Smooth muscle cell (in vitro differentiated cells): ENCODE measurements at regions not wholly inside any gene's neighbourhood (a gene's known extent, or its start where the extent isn't known, plus 50 kb on each side); places are given as distances from the start of the nearest gene placed in this dataset.

Experiments used
- DNase-seq: peaks from one replicate; lab custom pipeline; 2025; ENCODE audit not compliant: unreplicated experiment; lab: John Stamatoyannopoulos, UW
- H2AFZ ChIP-seq: fragments of 200-600 bp; sonication (generic); 2 replicates; pipeline ENCODE4 v1.6.0; 2016; ENCODE audit warnings: antibody characterized with exemption, low read depth, mild to moderate bottlenecking
- H3F3A ChIP-seq: fragments of 200-600 bp; sonication (generic); 2 replicates; pipeline ENCODE4 v1.6.0; 2017; ENCODE audit warnings: antibody characterized with exemption, low read depth
- H3K27ac ChIP-seq: fragments of 200-600 bp; sonication (generic); 2 replicates; pipeline ENCODE4 v1.5.1; 2016; ENCODE audit warnings: low read depth, mild to moderate bottlenecking
- H3K27me3 ChIP-seq: fragments of 200-600 bp; sonication (generic); 2 replicates; pipeline ENCODE4 v1.6.1; 2016; ENCODE audit warnings: low read depth, mild to moderate bottlenecking
- H3K36me3 ChIP-seq: fragments of 200-600 bp; sonication (generic); 2 replicates; pipeline ENCODE4 v1.5.1; 2016; ENCODE audit warnings: low read depth
- H3K4me1 ChIP-seq: fragments of 200-600 bp; sonication (generic); 2 replicates; pipeline ENCODE4 v1.5.1; 2016; ENCODE audit warnings: low read depth
- H3K4me2 ChIP-seq: fragments of 200-600 bp; sonication (generic); 2 replicates; pipeline ENCODE4 v1.6.0; 2016; ENCODE audit warnings: mild to moderate bottlenecking
- H3K4me3 ChIP-seq: fragments of 200-600 bp; sonication (generic); 2 replicates; pipeline ENCODE4 v1.5.1; 2016; ENCODE audit warnings: mild to moderate bottlenecking
- H3K79me2 ChIP-seq: fragments of 200-600 bp; sonication (generic); 2 replicates; pipeline ENCODE4 v1.6.0; 2016; ENCODE audit warnings: low read depth, mild to moderate bottlenecking
- H3K9ac ChIP-seq: fragments of 200-600 bp; sonication (generic); 2 replicates; pipeline ENCODE4 v1.6.0; 2016; ENCODE audit warnings: low read depth
- H3K9me3 ChIP-seq: fragments of 200-600 bp; sonication (generic); replicated peaks from 2 replicates; pipeline ENCODE4 v1.5.1; 2016; ENCODE audit warnings: low read depth
- H4K20me1 ChIP-seq: fragments of 200-600 bp; sonication (generic); 2 replicates; pipeline ENCODE4 v1.6.0; 2016; ENCODE audit warnings: low read depth
- WGBS: methylation state at CpG from one replicate; pipeline ENCODE4 v1.1.7; 2016; ENCODE audit warnings: low lambda C conversion rate; 5-methylcytosine and 5-hydroxymethylcytosine counted together
- TF ChIP-seq, protein P1 (sequence below): fragments of 200-600 bp; sonication (generic); IDR thresholded peaks from 2 replicates; pipeline ENCODE4 v1.5.1; 2017; ENCODE audit warnings: borderline replicate concordance, mild to moderate bottlenecking, antibody characterized with exemption; ENCODE audit not compliant: insufficient read depth, poor library complexity, severe bottlenecking

- Histone ChIP-seq H4K20me1 (no peaks in the 10 kb centered on the region), H3K4me1 (no peaks in the 10 kb centered on the region), H2AFZ (no peak overlapping the region), H3K9me3 (no peaks in the 10 kb centered on the region), H3K27ac (no peak overlapping the region), H3K79me2 (no peaks in the 10 kb centered on the region), H3K9ac (no peak overlapping the region), H3F3A (no peaks in the 10 kb centered on the region), H3K4me3 (no peak overlapping the region), H3K4me2 (no peak overlapping the region), H3K36me3 (no peaks in the 10 kb centered on the region), H3K27me3 (no peaks in the 10 kb centered on the region)
- DNase-seq: no peak
- TF ChIP-seq, protein P1, sequence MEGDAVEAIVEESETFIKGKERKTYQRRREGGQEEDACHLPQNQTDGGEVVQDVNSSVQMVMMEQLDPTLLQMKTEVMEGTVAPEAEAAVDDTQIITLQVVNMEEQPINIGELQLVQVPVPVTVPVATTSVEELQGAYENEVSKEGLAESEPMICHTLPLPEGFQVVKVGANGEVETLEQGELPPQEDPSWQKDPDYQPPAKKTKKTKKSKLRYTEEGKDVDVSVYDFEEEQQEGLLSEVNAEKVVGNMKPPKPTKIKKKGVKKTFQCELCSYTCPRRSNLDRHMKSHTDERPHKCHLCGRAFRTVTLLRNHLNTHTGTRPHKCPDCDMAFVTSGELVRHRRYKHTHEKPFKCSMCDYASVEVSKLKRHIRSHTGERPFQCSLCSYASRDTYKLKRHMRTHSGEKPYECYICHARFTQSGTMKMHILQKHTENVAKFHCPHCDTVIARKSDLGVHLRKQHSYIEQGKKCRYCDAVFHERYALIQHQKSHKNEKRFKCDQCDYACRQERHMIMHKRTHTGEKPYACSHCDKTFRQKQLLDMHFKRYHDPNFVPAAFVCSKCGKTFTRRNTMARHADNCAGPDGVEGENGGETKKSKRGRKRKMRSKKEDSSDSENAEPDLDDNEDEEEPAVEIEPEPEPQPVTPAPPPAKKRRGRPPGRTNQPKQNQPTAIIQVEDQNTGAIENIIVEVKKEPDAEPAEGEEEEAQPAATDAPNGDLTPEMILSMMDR: no peak
- 65% methylated on average over 5 of the region's 5 CpGs for WGBS
Observed at GRCh38 chrX:13893826-13894225, 76.9 kb upstream of the GPM6B start.

- Histone ChIP-seq H2AFZ (no peak overlapping the region), H3K9me3 (no peaks in the 10 kb centered on the region)
- WGBS: 85% methylated on average over 3 of the region's 3 CpGs
Observed at GRCh38 chrX:13892856-13893255, 76.0 kb upstream of the GPM6B start.

GRCh38 chrX:13891377-13892140 is 74.7 kb upstream of the GPM6B start:
- Histone ChIP-seq H3K79me2 (no peaks in the 10 kb centered on the region), H3K4me1 (no peaks in the 10 kb centered on the region), H2AFZ (no peak overlapping the region), H3K4me3 (no peak overlapping the region), H3K27ac (no peak overlapping the region), H3K9ac (no peak overlapping the region), H3K36me3 (no peaks in the 10 kb centered on the region), H3K4me2 (no peak overlapping the region), H3K27me3 (no peaks in the 10 kb centered on the region), H4K20me1 (no peaks in the 10 kb centered on the region), H3F3A (no peaks in the 10 kb centered on the region), H3K9me3 (no peaks in the 10 kb centered on the region)
- TF ChIP-seq, protein P1: no peak
- no peak for DNase-seq
- WGBS: 83% methylated on average over 7 of the region's 7 CpGs

More at GRCh38 chrX:13892856-13893255, 76.0 kb upstream of the GPM6B start:
- Histone ChIP-seq H3K27me3 (no peaks in the 10 kb centered on the region), H3K27ac (no peak overlapping the region), H3K79me2 (no peaks in the 10 kb centered on the region), H4K20me1 (no peaks in the 10 kb centered on the region), H3K36me3 (no peaks in the 10 kb centered on the region), H3K9ac (no peak overlapping the region), H3K4me3 (no peak overlapping the region), H3F3A (no peaks in the 10 kb centered on the region), H3K4me1 (no peaks in the 10 kb centered on the region), H3K4me2 (no peak overlapping the region)
- no peak for DNase-seq
- TF ChIP-seq, protein P1: no peak

- no peak for DNase-seq
- H2AFZ ChIP-seq: no peak overlapping the region
- H3K27ac ChIP-seq: no peak overlapping the region
- H3K4me3 ChIP-seq: no peak overlapping the region
- no peaks in the 10 kb centered on the region for H3K9me3 ChIP-seq
- H3K79me2 ChIP-seq: no peaks in the 10 kb centered on the region
- H3K36me3 ChIP-seq: no peaks in the 10 kb centered on the region
- H3K4me1 ChIP-seq: no peaks in the 10 kb centered on the region
- no peak overlapping the region for H3K4me2 ChIP-seq
- H4K20me1 ChIP-seq: no peaks in the 10 kb centered on the region
- H3K27me3 ChIP-seq: no peaks in the 10 kb centered on the region
- no peaks in the 10 kb centered on the region for H3F3A ChIP-seq
- TF ChIP-seq, protein P1: no peak
- 56% methylated on average over 3 of the region's 3 CpGs for WGBS
- H3K9ac ChIP-seq: no peak overlapping the region
Observed at GRCh38 chrX:13890806-13891205, 73.9 kb upstream of the GPM6B start.
